Endothelial cell of umbilical vein (primary cell): ENCODE measurements at regions not wholly inside any gene's neighbourhood (a gene's known extent, or its start where the extent isn't known, plus 50 kb on each side); places are given as distances from the start of the nearest gene placed in this dataset.

ENCODE experiments used
- BruUV-seq: library from RNA; stranded (reverse); fragments of 400-500 nt; replicated peaks from 2 replicates; lab custom pipeline; 2021; lab: Mats Ljungman, UMichigan
- CTCF ChIA-PET: fragments of 300-600, 350-600 bp; sonication (Branson Sonifier 250); formaldehyde crosslinking; loops from one replicate; lab custom pipeline; 2021; ENCODE audit warnings: antibody characterized with exemption, inconsistent platforms; lab: Charles Lee
- POLR2A ChIA-PET: fragments of 300-600, 350-600 bp; sonication (Branson Sonifier 250); formaldehyde crosslinking; loops from one replicate; lab custom pipeline; 2021; ENCODE audit warnings: antibody characterized with exemption, inconsistent platforms; lab: Charles Lee
- DNase-seq: peaks from one replicate; pipeline ENCODE4 v3.0.0-alpha.2; 2011; ENCODE audit warnings: low read depth, low spot score
- FAIRE-seq: peaks from 2 replicates; lab custom pipeline; 2011; peaks lifted over from hg19 to GRCh38; lab: Jason Lieb, UNC
- H2AFZ ChIP-seq: 2 replicates; pipeline ENCODE4 v1.6.0; 2012; ENCODE audit warnings: low read depth, low read length, control low read depth, inconsistent platforms
- H3K27ac ChIP-seq: 2 replicates; pipeline ENCODE4 v1.5.1; 2011; ENCODE audit warnings: low read depth, mild to moderate bottlenecking, control low read depth, low read length, moderate library complexity; ENCODE audit not compliant: insufficient read depth
- H3K27me3 ChIP-seq, 2 experiments: 2 replicates each; pipeline versions ENCODE4 v1.6.0 to v1.6.1; 2011; ENCODE audit warnings: low read length in 2 of 2, mixed read lengths in 1 of 2; ENCODE audit not compliant: control insufficient read depth in 2 of 2, insufficient read depth in 2 of 2
- H3K36me3 ChIP-seq, 2 experiments: 2 replicates in 1 of 2; 3 replicates in 1 of 2; pipeline ENCODE4 v1.5.1; 2011; ENCODE audit warnings: low read length in 2 of 2, mild to moderate bottlenecking in 1 of 2, moderate library complexity in 1 of 2; ENCODE audit not compliant: control insufficient read depth in 2 of 2, insufficient read depth in 2 of 2; ENCODE audit errors: extremely low read depth in 1 of 2
- H3K4me1 ChIP-seq: 3 replicates; pipeline ENCODE4 v1.5.1; 2011; ENCODE audit warnings: mild to moderate bottlenecking, low read length; ENCODE audit not compliant: control insufficient read depth, insufficient read depth; ENCODE audit errors: extremely low read depth
- H3K4me2 ChIP-seq: 2 replicates; pipeline ENCODE4 v1.6.1; 2011; ENCODE audit warnings: low read length, control low read depth, mixed read lengths; ENCODE audit not compliant: insufficient read depth
- H3K4me3 ChIP-seq, 3 experiments: fragments of 200-600 bp in 1 of 3; sonication (generic), shearing (Covaris generic) in 1 of 3; replicated peaks in 1 of 3; 2 replicates each; pipeline ENCODE4 v1.5.1; 2011 to 2016; ENCODE audit warnings: control low read depth in 3 of 3, low read length in 3 of 3, mild to moderate bottlenecking in 2 of 3, inconsistent platforms in 1 of 3, low read depth in 1 of 3, moderate library complexity in 1 of 3; ENCODE audit not compliant: insufficient read depth in 1 of 3
- H3K79me2 ChIP-seq: 2 replicates; pipeline ENCODE4 v1.6.0; 2012; ENCODE audit warnings: low read length, inconsistent platforms; ENCODE audit not compliant: control insufficient read depth, insufficient read depth
- H3K9ac ChIP-seq: replicated peaks from 2 replicates; pipeline ENCODE3; 2011; ENCODE audit warnings: low read length, control low read depth; ENCODE audit not compliant: insufficient read depth; ENCODE audit errors: extremely low read depth
- H3K9me1 ChIP-seq: replicated peaks from 3 replicates; pipeline ENCODE4 v1.6.0; 2011; ENCODE audit warnings: mild to moderate bottlenecking, low read length; ENCODE audit not compliant: control insufficient read depth, insufficient read depth; ENCODE audit errors: extremely low read depth
- H3K9me3 ChIP-seq: replicated peaks from 2 replicates; pipeline ENCODE4 v1.5.1; 2012; ENCODE audit warnings: low read length, inconsistent platforms; ENCODE audit not compliant: control insufficient read depth, insufficient read depth
- H4K20me1 ChIP-seq: replicated peaks from 2 replicates; pipeline ENCODE3; 2011; ENCODE audit warnings: mild to moderate bottlenecking, low read length; ENCODE audit not compliant: control insufficient read depth, insufficient read depth; ENCODE audit errors: extremely low read depth
- EZH2 ChIP-seq: IDR thresholded peaks from 2 replicates; pipeline ENCODE4 v1.6.1; 2012; ENCODE audit warnings: borderline replicate concordance, low read depth, mild to moderate bottlenecking, moderate library complexity, low read length, inconsistent platforms; ENCODE audit not compliant: severe bottlenecking
- FOS ChIP-seq: IDR thresholded peaks from 2 replicates; pipeline ENCODE4 v1.6.1; 2011; ENCODE audit warnings: mild to moderate bottlenecking, low read length, moderate library complexity, borderline replicate concordance; ENCODE audit not compliant: insufficient read depth
- GATA2 ChIP-seq: IDR thresholded peaks from 2 replicates; pipeline ENCODE4 v1.7.0; 2011; ENCODE audit warnings: low read depth, mild to moderate bottlenecking, moderate library complexity, mixed read lengths, low read length; ENCODE audit not compliant: insufficient read length, insufficient read depth
- JUN ChIP-seq: IDR thresholded peaks from 2 replicates; pipeline ENCODE4 v1.6.1; 2011; ENCODE audit warnings: borderline replicate concordance, low read depth; ENCODE audit not compliant: insufficient read length, insufficient read depth
- MAX ChIP-seq: IDR thresholded peaks from 2 replicates; pipeline ENCODE4 v1.6.1; 2011; ENCODE audit not compliant: insufficient read depth, insufficient read length
- MYC ChIP-seq: IDR thresholded peaks from one replicate; pipeline ENCODE4 v1.6.1; 2011; ENCODE audit warnings: mild to moderate bottlenecking, low read depth, low read length
- POLR2A ChIP-seq: IDR thresholded peaks from 2 replicates; pipeline ENCODE4 v1.6.1; 2012; ENCODE audit warnings: low read depth, mild to moderate bottlenecking, control low read depth, low read length
- POLR2AphosphoS5 ChIP-seq: IDR thresholded peaks from 2 replicates; pipeline ENCODE4 v1.6.1; 2012; ENCODE audit warnings: low read depth, mild to moderate bottlenecking, control low read depth, low read length, moderate library complexity; ENCODE audit not compliant: insufficient read depth
- dilution Hi-C: fragments of 300-500 bp; cut with MboI; formaldehyde crosslinking; loops from one replicate; pipeline ENCODE4 v1.15.0; 2019; ENCODE audit warnings: low sequenced_read_pairs; ENCODE audit not compliant: extremely low pct_ligation_motif_present
- intact Hi-C: fragments of 100-400 bp; cut with micrococcal nuclease; formaldehyde crosslinking; loops from one replicate; pipeline ENCODE4 v1.10.0; 2022
- TF ChIP-seq, protein P1 (sequence below), 2 donors: IDR thresholded peaks; 1 replicate in 1 of 2; 2 replicates in 1 of 2; pipeline ENCODE4 v1.5.1; 2011; ENCODE audit warnings: low read length in 2 of 2, mild to moderate bottlenecking in 2 of 2, moderate library complexity in 2 of 2, control low read depth in 1 of 2, inconsistent platforms in 1 of 2, low read depth in 1 of 2; ENCODE audit not compliant: insufficient read depth in 1 of 2; ENCODE audit errors: extremely low read depth in 1 of 2

- no peak overlapping the region for H3K27ac ChIP-seq
- ChIA-PET CTCF (no interaction called here), POLR2A (no interaction called here)
- TF ChIP-seq FOS: no peak
- no peaks in the 10 kb centered on the region for H3K4me1 ChIP-seq
- H3K27me3 ChIP-seq: no peaks in the 10 kb centered on the region
- H3K9me1 ChIP-seq: no peaks in the 10 kb centered on the region
- H3K4me2 ChIP-seq: no peak overlapping the region
- dilution Hi-C loops: no loop called here
- H3K9me3 ChIP-seq: peaks cover 2% of the 10 kb centered on the region
- FAIRE-seq (no peak), DNase-seq (no peak)
- H3K79me2 ChIP-seq: no peaks in the 10 kb centered on the region
- H4K20me1 ChIP-seq: no peaks in the 10 kb centered on the region
- H3K9ac ChIP-seq: no peak overlapping the region
- no peak overlapping the region for H2AFZ ChIP-seq
- intact Hi-C loops: no loop called here
- H3K4me3 ChIP-seq: no peak overlapping the region
- no peaks in the 10 kb centered on the region for H3K36me3 ChIP-seq
- BruUV-seq: no TSS peak
Observed at GRCh38 chr6:169096388-169096787, 157.3 kb downstream of the THBS2 start.

- dilution Hi-C loops: no loop called here
- TF ChIP-seq FOS (no peak), MAX (no peak), POLR2AphosphoS5 (no peak), GATA2 (no peak), MYC (no peak), POLR2A (no peak), EZH2 (no peak), JUN (no peak)
- TF ChIP-seq, protein P1, sequence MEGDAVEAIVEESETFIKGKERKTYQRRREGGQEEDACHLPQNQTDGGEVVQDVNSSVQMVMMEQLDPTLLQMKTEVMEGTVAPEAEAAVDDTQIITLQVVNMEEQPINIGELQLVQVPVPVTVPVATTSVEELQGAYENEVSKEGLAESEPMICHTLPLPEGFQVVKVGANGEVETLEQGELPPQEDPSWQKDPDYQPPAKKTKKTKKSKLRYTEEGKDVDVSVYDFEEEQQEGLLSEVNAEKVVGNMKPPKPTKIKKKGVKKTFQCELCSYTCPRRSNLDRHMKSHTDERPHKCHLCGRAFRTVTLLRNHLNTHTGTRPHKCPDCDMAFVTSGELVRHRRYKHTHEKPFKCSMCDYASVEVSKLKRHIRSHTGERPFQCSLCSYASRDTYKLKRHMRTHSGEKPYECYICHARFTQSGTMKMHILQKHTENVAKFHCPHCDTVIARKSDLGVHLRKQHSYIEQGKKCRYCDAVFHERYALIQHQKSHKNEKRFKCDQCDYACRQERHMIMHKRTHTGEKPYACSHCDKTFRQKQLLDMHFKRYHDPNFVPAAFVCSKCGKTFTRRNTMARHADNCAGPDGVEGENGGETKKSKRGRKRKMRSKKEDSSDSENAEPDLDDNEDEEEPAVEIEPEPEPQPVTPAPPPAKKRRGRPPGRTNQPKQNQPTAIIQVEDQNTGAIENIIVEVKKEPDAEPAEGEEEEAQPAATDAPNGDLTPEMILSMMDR (IDR thresholded peaks at IDR 0.05; ENCODE audit: extremely low read depth in 1 of 2, insufficient read depth in 1 of 2, low read depth in 1 of 2, low read length in 2 of 2): no peak
- BruUV-seq: no TSS peak
- H3K27me3 ChIP-seq: no peaks in the 10 kb centered on the region
- CTCF ChIA-PET: no interaction called here
- no peak overlapping the region for H3K4me2 ChIP-seq
- no peak overlapping the region for H2AFZ ChIP-seq
- no peaks in the 10 kb centered on the region for H3K36me3 ChIP-seq
- POLR2A ChIA-PET: no interaction called here
- H3K79me2 ChIP-seq: no peaks in the 10 kb centered on the region
- intact Hi-C loops: no loop called here
- H3K9me1 ChIP-seq: no peaks in the 10 kb centered on the region
- H3K9ac ChIP-seq: no peak overlapping the region
- H4K20me1 ChIP-seq: no peaks in the 10 kb centered on the region
- DNase-seq (no peak), FAIRE-seq (no peak)
- no peak overlapping the region for H3K27ac ChIP-seq
- no peaks in the 10 kb centered on the region for H3K4me1 ChIP-seq
- no peak overlapping the region for H3K4me3 ChIP-seq
- H3K9me3 ChIP-seq: peaks cover 2% of the 10 kb centered on the region
Observed at GRCh38 chr6:169095153-169095552, 158.5 kb downstream of the THBS2 start.
